Trophoblast cell (in vitro differentiated cells and primary cell): ENCODE measurements at regions not wholly inside any gene's neighbourhood (a gene's known extent, or its start where the extent isn't known, plus 50 kb on each side); places are given as distances from the start of the nearest gene placed in this dataset.

Experiments used
- DNase-seq, 2 donors: peaks; one replicate each; pipeline ENCODE4 v3.0.0-alpha.2; 2016
- H2AFZ ChIP-seq: 2 replicates; pipeline ENCODE4 v1.6.1; 2013; ENCODE audit warnings: low read length, moderate library complexity, mild to moderate bottlenecking; ENCODE audit not compliant: insufficient read depth, poor library complexity
- H2AK5ac ChIP-seq: 2 replicates; pipeline ENCODE4 v1.6.1; 2013; ENCODE audit warnings: mild to moderate bottlenecking, low read length
- H2BK120ac ChIP-seq: 2 replicates; pipeline ENCODE4 v1.6.1; 2013; ENCODE audit warnings: low read length, mild to moderate bottlenecking, moderate library complexity; ENCODE audit not compliant: insufficient read depth, poor library complexity
- H2BK12ac ChIP-seq: 2 replicates; pipeline ENCODE4 v1.6.1; 2013; ENCODE audit warnings: mild to moderate bottlenecking, low read length, moderate library complexity
- H2BK5ac ChIP-seq: 2 replicates; pipeline ENCODE4 v1.6.1; 2013; ENCODE audit warnings: low read length, low read depth, moderate library complexity, mild to moderate bottlenecking; ENCODE audit not compliant: poor library complexity
- H3K14ac ChIP-seq: 2 replicates; pipeline ENCODE4 v1.6.1; 2013; ENCODE audit warnings: mild to moderate bottlenecking, low read length
- H3K18ac ChIP-seq: 2 replicates; pipeline ENCODE4 v1.6.1; 2013; ENCODE audit warnings: mild to moderate bottlenecking, low read length
- H3K23ac ChIP-seq: 2 replicates; pipeline ENCODE4 v1.6.1; 2013; ENCODE audit warnings: low read length
- H3K27ac ChIP-seq: 2 replicates; pipeline ENCODE4 v1.5.1; 2013; ENCODE audit warnings: low read depth, mild to moderate bottlenecking, inconsistent platforms, low read length, moderate library complexity
- H3K27me3 ChIP-seq: 2 replicates; pipeline ENCODE4 v1.6.1; 2013; ENCODE audit warnings: inconsistent platforms, mild to moderate bottlenecking, low read length, moderate library complexity; ENCODE audit not compliant: insufficient read depth
- H3K36me3 ChIP-seq, 2 experiments: 1 replicate in 1 of 2; 2 replicates in 1 of 2; pipeline ENCODE4 v1.6.1; 2013; ENCODE audit warnings: low read length in 2 of 2, mild to moderate bottlenecking in 2 of 2, moderate library complexity in 1 of 2; ENCODE audit not compliant: insufficient read depth in 2 of 2, control insufficient read depth in 1 of 2
- H3K4ac ChIP-seq: 2 replicates; pipeline ENCODE4 v1.6.1; 2013; ENCODE audit warnings: low read depth, mild to moderate bottlenecking, low read length, moderate library complexity
- H3K4me1 ChIP-seq, 2 experiments: 1 replicate in 1 of 2; 2 replicates in 1 of 2; pipeline ENCODE4 v1.6.1; 2013; ENCODE audit warnings: low read length in 2 of 2, mild to moderate bottlenecking in 2 of 2, moderate library complexity in 1 of 2; ENCODE audit not compliant: insufficient read depth in 2 of 2, control insufficient read depth in 1 of 2
- H3K4me2 ChIP-seq: 2 replicates; pipeline ENCODE4 v1.6.1; 2013; ENCODE audit warnings: inconsistent platforms, mild to moderate bottlenecking, low read length, moderate library complexity
- H3K4me3 ChIP-seq: 2 replicates; pipeline ENCODE4 v1.5.1; 2013; ENCODE audit warnings: mild to moderate bottlenecking, low read depth, low read length, inconsistent platforms
- H3K79me1 ChIP-seq: one replicate; pipeline ENCODE4 v1.6.1; 2013; ENCODE audit warnings: low read length
- H3K79me2 ChIP-seq: 2 replicates; pipeline ENCODE4 v1.6.1; 2013; ENCODE audit warnings: low read length, mild to moderate bottlenecking; ENCODE audit not compliant: control insufficient read depth, insufficient read depth, poor library complexity
- H3K9ac ChIP-seq: 2 replicates; pipeline ENCODE4 v1.6.1; 2013; ENCODE audit warnings: mild to moderate bottlenecking, low read length
- H3K9me3 ChIP-seq: 2 replicates; pipeline ENCODE4 v1.6.1; 2013; ENCODE audit warnings: low read depth, mild to moderate bottlenecking, control low read depth, inconsistent platforms, low read length; ENCODE audit not compliant: insufficient read depth
- H4K12ac ChIP-seq: 2 replicates; pipeline ENCODE4 v1.6.1; 2013; ENCODE audit warnings: low read depth, mild to moderate bottlenecking, low read length, moderate library complexity
- H4K8ac ChIP-seq: 2 replicates; pipeline ENCODE4 v1.6.1; 2013; ENCODE audit warnings: low read depth, mild to moderate bottlenecking, low read length, moderate library complexity
- H4K91ac ChIP-seq: one replicate; pipeline ENCODE4 v1.6.1; 2013; ENCODE audit warnings: low read depth, mild to moderate bottlenecking, low read length, moderate library complexity
- WGBS: extraction: QIAGEN DNeasy Blood & Tissue Kit; methylation state at CpG from one replicate; pipeline ENCODE4 v1.1.7; 2013; ENCODE audit warnings: missing lambda C conversion rate; ENCODE audit not compliant: insufficient read length, insufficient coverage; ENCODE audit errors: extremely low coverage; 5-methylcytosine and 5-hydroxymethylcytosine counted together

- H2BK5ac ChIP-seq, result no peak overlapping the region
- H3K79me1 ChIP-seq, result peaks cover 2% of the 10 kb centered on the region
- no peak overlapping the region for H2BK12ac ChIP-seq
- no peak overlapping the region for H2AFZ ChIP-seq
- peaks cover 0 to 5% of the 10 kb centered on the region in 2 experiments for H3K4me1 ChIP-seq
- H3K4me2 ChIP-seq, result no peak overlapping the region
- H4K12ac ChIP-seq, result no peak overlapping the region
- no peak overlapping the region for H3K14ac ChIP-seq
- no peaks in the 10 kb centered on the region for H3K27me3 ChIP-seq
- no peak overlapping the region for H3K23ac ChIP-seq
- DNase-seq, result peak in 1 of 2 donors; percentile 6
- H3K18ac ChIP-seq, result no peak overlapping the region
- no peak overlapping the region for H3K27ac ChIP-seq
- no peak overlapping the region for H3K4me3 ChIP-seq
- H3K9ac ChIP-seq, result no peak overlapping the region
- no peak overlapping the region for H2BK120ac ChIP-seq
- no peak overlapping the region for H4K91ac ChIP-seq
- no peaks in the 10 kb centered on the region for H3K9me3 ChIP-seq
- no peaks in the 10 kb centered on the region for H3K79me2 ChIP-seq
- no peak overlapping the region for H3K4ac ChIP-seq
- no peaks in the 10 kb centered on the region for H3K36me3 ChIP-seq
- H4K8ac ChIP-seq, result no peak overlapping the region
- WGBS, result no CpG with 5 or more reads among the region's 3 CpGs
- no peak overlapping the region for H2AK5ac ChIP-seq
These were observed 470.0 kb upstream of the INTU start for GRCh38 chr4:127162741-127163140.

- peaks cover 0 to 5% of the 10 kb centered on the region in 2 experiments for H3K4me1 ChIP-seq
- H4K91ac ChIP-seq, result no peak overlapping the region
- H3K9ac ChIP-seq, result no peak overlapping the region
- no peaks in the 10 kb centered on the region for H3K27me3 ChIP-seq
- no peak overlapping the region for H3K14ac ChIP-seq
- H2BK5ac ChIP-seq, result no peak overlapping the region
- H3K23ac ChIP-seq, result no peak overlapping the region
- H3K18ac ChIP-seq, result no peak overlapping the region
- no peak overlapping the region for H3K4ac ChIP-seq
- H3K9me3 ChIP-seq, result no peaks in the 10 kb centered on the region
- H3K36me3 ChIP-seq, result no peaks in the 10 kb centered on the region
- H3K4me2 ChIP-seq, result no peak overlapping the region
- WGBS, result no CpG with 5 or more reads among the region's 1 CpG
- H3K79me2 ChIP-seq, result no peaks in the 10 kb centered on the region
- no peak overlapping the region for H2BK12ac ChIP-seq
- no peak overlapping the region for H2AFZ ChIP-seq
- H3K27ac ChIP-seq, result no peak overlapping the region
- H4K8ac ChIP-seq, result no peak overlapping the region
- H3K4me3 ChIP-seq, result no peak overlapping the region
- H4K12ac ChIP-seq, result no peak overlapping the region
- H3K79me1 ChIP-seq, result peaks cover 2% of the 10 kb centered on the region
- no peak for DNase-seq
- no peak overlapping the region for H2AK5ac ChIP-seq
- no peak overlapping the region for H2BK120ac ChIP-seq
These were observed 466.8 kb upstream of the INTU start for GRCh38 chr4:127165971-127166370.

- Histone ChIP-seq H3K4ac (no peak overlapping the region), H3K9me3 (no peaks in the 10 kb centered on the region), H4K12ac (no peak overlapping the region), H3K23ac (no peak overlapping the region), H3K4me3 (no peak overlapping the region), H3K79me1 (peaks cover 3% of the 10 kb centered on the region), H3K36me3 (no peaks in the 10 kb centered on the region), H2BK120ac (no peak overlapping the region), H3K27me3 (no peaks in the 10 kb centered on the region), H3K27ac (no peak overlapping the region), H3K18ac (no peak overlapping the region), H2AK5ac (no peak overlapping the region), H4K91ac (no peak overlapping the region), H2BK5ac (no peak overlapping the region), H3K4me2 (no peak overlapping the region), H3K4me1 (peaks cover 2 to 3% of the 10 kb centered on the region in 2 experiments), H2BK12ac (no peak overlapping the region), H3K79me2 (no peaks in the 10 kb centered on the region), H3K14ac (no peak overlapping the region), H2AFZ (no peak overlapping the region), H3K9ac (no peak overlapping the region), H4K8ac (no peak overlapping the region)
- no peak for DNase-seq
- no CpG with 5 or more reads among the region's 1 CpG for WGBS
These were observed 458.6 kb upstream of the INTU start for GRCh38 chr4:127174201-127174600.

GRCh38 chr4:127174616-127175015, 458.1 kb upstream of the INTU start:
- no peak overlapping the region for H2BK12ac ChIP-seq
- no peak overlapping the region for H4K91ac ChIP-seq
- no peak for DNase-seq
- no peak overlapping the region for H3K9ac ChIP-seq
- no peak overlapping the region for H2BK120ac ChIP-seq
- no peaks in the 10 kb centered on the region for H3K79me2 ChIP-seq
- no peak overlapping the region for H4K8ac ChIP-seq
- no peaks in the 10 kb centered on the region for H3K27me3 ChIP-seq
- no peak overlapping the region for H3K14ac ChIP-seq
- WGBS, result no CpG with 5 or more reads among the region's 2 CpGs
- no peak overlapping the region for H2AFZ ChIP-seq
- no peak overlapping the region for H2AK5ac ChIP-seq
- H3K36me3 ChIP-seq, result no peaks in the 10 kb centered on the region
- no peak overlapping the region for H3K18ac ChIP-seq
- no peak overlapping the region for H3K27ac ChIP-seq
- peaks cover 2 to 3% of the 10 kb centered on the region in 2 experiments for H3K4me1 ChIP-seq
- no peak overlapping the region for H3K4me2 ChIP-seq
- no peak overlapping the region for H2BK5ac ChIP-seq
- H3K23ac ChIP-seq, result no peak overlapping the region
- no peak overlapping the region for H3K4ac ChIP-seq
- no peak overlapping the region for H4K12ac ChIP-seq
- peaks cover 3% of the 10 kb centered on the region for H3K79me1 ChIP-seq
- H3K9me3 ChIP-seq, result no peaks in the 10 kb centered on the region
- H3K4me3 ChIP-seq, result no peak overlapping the region
